ENCODE measurements at regions not wholly inside any gene's neighbourhood (a gene's known extent, or its start where the extent isn't known, plus 50 kb on each side); places are given as distances from the start of the nearest gene placed in this dataset.

- DNase-seq, result no peak
Observed at GRCh38 chr3:117695871-117696645, 986.5 kb downstream of the TUSC7 start.

DNA sequence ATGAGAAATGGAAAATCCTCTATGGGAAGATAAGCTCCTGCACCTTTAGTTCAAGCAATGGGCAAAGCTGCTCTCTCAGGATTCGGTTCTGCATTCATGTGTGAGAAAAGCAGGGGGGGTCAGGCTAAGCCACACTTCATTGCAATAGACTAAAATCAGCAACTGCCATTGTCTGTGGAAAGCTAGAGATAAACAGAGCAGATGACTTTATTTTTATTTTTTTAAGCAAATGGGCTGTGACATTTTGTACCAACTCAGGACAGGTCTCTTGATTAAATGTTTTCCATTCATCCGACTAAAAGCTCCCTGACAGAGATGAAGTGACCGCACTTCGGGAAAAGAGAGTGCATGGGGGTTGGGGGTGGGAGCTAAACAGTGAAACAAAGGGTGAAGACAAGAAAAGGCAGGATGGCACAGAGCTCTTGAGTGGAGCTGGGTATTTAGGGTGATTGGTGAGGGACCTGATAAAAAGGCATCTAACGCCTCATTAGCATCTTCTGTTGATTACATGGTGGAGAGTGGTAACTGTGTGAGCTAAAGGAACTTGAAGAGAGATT is 987.4 kb downstream of the TUSC7 start:
- no peak for DNase-seq

DNA sequence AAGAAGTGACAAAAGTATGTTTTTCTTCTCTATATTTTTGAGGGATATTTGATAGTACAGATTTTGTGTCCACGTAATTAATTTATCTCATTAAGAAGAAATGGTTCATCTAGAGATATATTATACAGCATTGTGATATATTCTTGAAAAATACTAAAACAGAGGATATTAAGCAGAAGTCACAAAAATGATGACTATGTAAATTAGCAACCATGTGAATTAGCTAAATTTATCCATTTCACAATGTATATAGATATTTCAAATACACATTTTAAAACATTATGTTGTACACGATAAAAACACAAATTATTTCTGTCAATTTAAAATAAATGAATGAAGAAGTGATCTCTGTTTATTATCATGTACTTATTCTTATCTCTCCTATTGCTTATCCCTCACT is 989.5 kb downstream of the TUSC7 start:
- DNase-seq, result no peak

GRCh38 chr3:117700573-117701360 is 991.2 kb downstream of the TUSC7 start:
- DNase-seq, result no peak

DNA sequence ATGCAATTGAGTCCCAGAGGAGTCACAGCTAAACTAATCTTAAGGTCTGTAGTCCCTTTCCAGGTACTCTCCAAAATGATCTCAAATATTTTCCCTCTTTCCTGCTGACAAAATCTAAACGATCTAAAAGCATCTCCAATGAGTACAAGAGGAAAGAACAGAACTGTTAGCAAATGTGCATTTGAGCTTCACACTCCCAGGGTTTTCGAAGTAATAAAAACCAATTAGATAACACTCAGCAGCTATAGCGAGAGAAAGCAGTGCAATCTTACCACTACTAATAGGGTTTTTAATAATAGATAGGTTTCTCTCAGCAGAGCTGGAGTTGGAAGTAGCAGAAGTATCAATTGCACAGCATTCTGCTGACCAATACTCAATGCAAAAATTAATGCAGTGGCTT is 995.4 kb downstream of the TUSC7 start:
- DNase-seq, result no peak

- DNase-seq, result no peak
Observed at GRCh38 chr3:117706037-117706436, 996.5 kb downstream of the TUSC7 start.

DNA sequence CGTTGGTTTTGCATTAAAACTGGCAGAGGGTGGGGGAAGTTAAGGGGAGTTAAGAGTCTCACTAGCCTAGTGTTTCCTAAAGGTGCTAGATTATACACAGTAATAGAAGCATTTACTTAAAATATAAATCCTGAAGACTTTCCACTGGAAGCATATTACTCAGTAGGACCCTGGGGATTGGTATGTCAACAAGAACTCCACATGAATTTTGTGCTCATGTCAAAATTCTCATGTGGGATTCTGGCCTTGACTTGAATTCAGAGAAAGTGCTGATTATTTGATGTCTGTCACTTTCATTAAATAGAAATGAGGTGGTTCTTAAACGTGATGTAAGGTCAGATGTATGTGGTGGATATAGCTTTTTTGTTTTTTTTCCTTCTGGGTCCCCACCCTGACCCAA is 997.2 kb downstream of the TUSC7 start:
- no peak for DNase-seq

- DNase-seq, result no peak
Observed at GRCh38 chr3:117708601-117709000, 999.0 kb downstream of the TUSC7 start.

DNA sequence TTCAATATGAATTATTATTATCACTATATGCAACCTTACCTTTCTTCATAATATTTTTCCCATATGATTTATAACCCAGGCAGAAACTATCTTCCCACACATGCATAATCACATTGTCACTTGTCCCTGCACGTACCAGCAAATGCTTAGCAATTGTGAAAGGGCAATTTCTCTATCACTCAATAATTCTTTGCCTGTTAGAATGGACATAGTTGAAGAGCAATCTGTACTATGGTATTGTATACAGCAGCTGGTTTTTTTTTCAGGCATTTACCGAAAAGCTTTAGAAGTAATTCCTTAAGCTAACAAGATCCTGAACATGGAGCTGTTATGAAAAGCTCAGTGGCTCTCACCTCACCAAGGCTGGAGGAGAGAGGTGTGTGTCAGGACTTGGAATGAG is 999.5 kb downstream of the TUSC7 start:
- no peak for DNase-seq

GRCh38 chr3:117710501-117710900 is 1000.9 kb downstream of the TUSC7 start:
- DNase-seq, result no peak

DNA sequence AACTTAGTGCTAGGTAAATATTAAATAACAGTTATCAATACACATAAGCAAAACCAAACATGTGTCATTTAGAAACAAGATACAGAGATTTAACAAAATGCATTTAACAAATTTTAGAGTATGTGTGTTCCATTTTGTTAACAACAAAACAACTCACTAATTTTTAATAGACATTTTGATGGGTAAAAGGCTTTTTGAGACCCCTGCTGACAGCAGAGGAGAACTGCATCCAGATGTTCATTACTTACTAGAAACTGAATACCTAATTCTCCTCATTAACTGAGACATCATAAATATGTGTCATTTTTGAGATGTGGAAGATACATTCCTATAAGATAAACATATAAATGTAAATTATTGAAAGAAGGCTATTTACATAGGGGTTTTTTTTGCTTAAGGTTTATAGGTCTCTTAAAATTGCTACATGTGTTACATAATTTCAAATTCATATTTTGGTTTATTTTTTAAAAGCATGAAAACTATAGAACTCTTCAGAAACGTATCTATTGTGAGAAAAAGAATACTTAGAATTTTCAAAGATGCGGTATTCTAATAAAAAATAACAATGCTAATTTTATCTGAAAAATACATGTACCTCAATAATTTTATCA is 1009.8 kb downstream of the TUSC7 start:
- DNase-seq, result peak; percentile 43

GRCh38 chr3:117721866-117722265 is 1012.3 kb downstream of the TUSC7 start:
- no peak for DNase-seq

GRCh38 chr3:117722856-117723255 is 1013.3 kb downstream of the TUSC7 start:
- DNase-seq, result peak; percentile 79

- no peak for DNase-seq
Observed at GRCh38 chr3:117723825-117724224, 1014.2 kb downstream of the TUSC7 start.

GRCh38 chr3:117725314-117725713 is 1015.7 kb downstream of the TUSC7 start:
- DNase-seq, result no peak

DNA sequence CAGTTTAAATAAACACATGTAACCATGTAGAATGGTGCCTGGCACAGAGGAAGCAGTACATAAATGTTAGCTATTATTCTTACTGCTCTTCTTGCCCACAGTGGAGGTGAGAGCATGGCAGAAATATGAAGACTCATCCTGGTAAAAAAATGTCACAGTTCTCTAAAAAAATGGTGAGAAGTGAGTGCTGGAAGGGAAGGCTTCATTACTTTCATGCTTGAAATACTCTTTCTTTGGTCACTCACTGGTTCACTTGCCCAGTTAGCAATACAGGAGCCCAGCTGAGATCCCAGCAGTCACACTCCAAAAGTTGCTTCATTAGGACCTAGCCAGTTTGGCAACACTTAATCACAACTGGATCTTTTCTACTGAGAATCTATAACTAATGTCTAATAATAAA is 1017.2 kb downstream of the TUSC7 start:
- no peak for DNase-seq

- DNase-seq, result no peak
Observed at GRCh38 chr3:117728226-117728625, 1018.6 kb downstream of the TUSC7 start.

DNA sequence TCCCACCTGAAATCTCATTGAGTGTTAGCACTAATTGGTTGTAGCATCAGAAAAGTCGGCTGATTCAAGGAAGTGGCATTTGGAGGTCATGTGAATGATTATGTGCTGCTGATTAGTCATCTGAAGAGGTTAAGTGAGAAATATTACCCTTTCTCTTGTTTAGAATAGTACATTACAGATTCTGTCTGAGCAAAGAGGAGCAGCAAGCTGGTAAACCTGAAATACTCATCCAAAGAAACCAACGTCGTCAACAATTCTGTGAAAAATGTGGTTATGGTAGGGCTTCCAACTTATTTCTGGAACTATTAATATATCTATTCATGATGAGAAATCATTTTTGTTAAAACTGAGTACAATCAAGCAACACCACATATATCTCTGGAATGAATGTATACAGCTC is 1024.9 kb downstream of the TUSC7 start:
- DNase-seq, result no peak

DNA sequence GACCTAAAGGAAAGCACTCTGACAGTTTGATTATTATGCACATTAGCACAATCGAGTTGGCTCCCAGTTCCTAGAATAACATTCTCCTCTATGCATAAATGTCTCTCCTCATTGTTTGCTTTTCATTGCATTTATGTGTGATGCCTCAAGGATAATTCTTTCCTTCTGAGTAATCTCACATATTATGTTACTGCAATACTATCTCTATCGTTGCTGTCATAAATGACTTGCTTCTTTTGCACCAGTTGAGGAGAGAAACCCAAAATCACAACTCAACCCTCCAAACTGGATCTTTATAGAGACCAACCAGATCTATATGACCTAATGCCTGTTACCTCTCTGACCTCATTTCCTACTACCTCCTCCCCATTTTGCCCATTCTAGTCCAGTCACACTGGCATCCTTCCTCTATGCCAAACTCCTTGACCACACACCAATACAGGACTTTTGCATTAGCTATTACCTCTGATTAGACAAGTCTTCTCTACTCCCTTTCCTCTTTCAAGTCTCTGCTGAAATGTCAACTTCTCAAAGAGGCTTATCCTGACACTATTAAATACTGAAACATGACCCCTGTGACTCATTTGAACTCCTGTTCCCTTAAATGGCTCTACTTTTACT is 1026.0 kb downstream of the TUSC7 start:
- DNase-seq, result no peak

DNA sequence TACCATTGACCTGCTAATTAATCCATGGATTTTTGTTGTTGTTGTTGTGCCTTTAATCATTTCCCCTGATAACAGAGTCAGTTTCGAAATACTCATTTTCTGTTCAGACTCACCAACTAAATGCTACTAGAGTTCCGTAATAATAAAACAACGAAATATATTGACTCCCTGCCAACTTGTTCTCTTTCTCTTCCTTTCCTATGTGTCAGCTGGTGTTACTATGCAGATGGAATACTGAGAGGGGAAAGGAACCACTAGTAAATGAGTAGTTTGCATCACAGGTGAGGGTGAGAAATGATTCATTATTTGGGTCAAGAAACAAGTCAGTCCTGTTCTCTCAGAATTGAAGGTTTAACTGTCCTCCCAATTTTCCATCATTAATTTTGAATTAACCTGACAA is 1027.3 kb downstream of the TUSC7 start:
- DNase-seq, result no peak

- DNase-seq, result no peak
Observed at GRCh38 chr3:117743993-117744392, 1034.4 kb downstream of the TUSC7 start.

DNA sequence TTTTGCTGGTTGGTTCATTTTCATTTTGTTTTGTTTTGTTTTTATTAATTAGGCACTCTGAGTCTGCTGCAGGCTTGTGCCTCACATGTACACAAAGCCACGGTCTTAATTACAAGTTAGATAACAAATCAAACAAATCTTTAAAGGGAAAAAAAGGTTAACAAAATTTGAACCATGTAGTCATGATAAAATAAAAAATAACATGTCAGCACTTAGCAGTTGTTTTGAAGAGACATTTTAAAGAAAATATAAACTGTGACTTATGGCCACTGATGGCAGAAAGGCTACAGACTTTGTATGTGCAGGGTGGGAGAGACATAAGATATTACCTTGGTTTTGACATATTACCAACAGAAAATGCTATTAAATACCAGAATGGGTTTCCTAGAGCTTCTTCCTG is 1035.4 kb downstream of the TUSC7 start:
- DNase-seq, result no peak

DNA sequence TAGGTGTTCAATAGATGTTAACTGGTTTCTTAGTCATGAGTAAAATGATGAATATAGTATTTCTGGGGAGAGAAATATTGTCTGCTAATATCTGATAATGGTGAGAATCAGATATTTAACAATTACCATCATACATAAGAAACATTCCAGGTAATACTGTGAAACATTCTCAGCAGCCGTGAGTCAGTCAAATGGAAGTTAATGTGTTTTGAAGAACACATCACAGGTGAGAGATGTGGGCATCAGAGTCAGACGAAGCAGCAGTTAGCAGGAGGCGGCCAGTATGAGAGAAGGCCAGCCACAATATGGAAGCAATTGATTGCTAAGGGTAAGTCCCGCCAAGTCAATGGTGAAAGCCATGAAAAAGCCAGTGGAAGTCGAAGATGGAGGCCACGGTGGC is 1035.9 kb downstream of the TUSC7 start:
- no peak for DNase-seq
